ENCODE measurements at regions not wholly inside any gene's neighbourhood (a gene's known extent, or its start where the extent isn't known, plus 50 kb on each side); places are given as distances from the start of the nearest gene placed in this dataset.

GRCh38 chr11:109981031-109981636 lies 112.1 kb upstream of the ZC3H12C start:
- no peak for DNase-seq (ENCODE audit: low read depth, low spot score)
- TF ChIP-seq CTCF (conservative IDR thresholded peaks at IDR 0.05) = no peak
- Mint-ChIP-seq H3K4me1 (no peaks in the 10 kb centered on the region), H3K27ac (ENCODE audit: unreplicated experiment) (no peak overlapping the region), H3K9me3 (peaks cover 6% of the 10 kb centered on the region), H3K4me3 (no peak overlapping the region), H3K36me3 (ENCODE audit: low read depth) (no peaks in the 10 kb centered on the region), H3K27me3 (ENCODE audit: low read depth) (no peaks in the 10 kb centered on the region)

- Mint-ChIP-seq H3K27me3 (ENCODE audit: low read depth) (no peaks in the 10 kb centered on the region), H3K9me3 (peaks cover 3% of the 10 kb centered on the region), H3K4me1 (no peaks in the 10 kb centered on the region), H3K4me3 (no peak overlapping the region), H3K27ac (ENCODE audit: unreplicated experiment) (no peak overlapping the region), H3K36me3 (ENCODE audit: low read depth) (no peaks in the 10 kb centered on the region)
- DNase-seq (ENCODE audit: low read depth, low spot score) = no peak
- no peak for TF ChIP-seq CTCF (conservative IDR thresholded peaks at IDR 0.05)
These were observed 109.8 kb upstream of the ZC3H12C start for GRCh38 chr11:109983358-109983757.

- H3K4me1 Mint-ChIP-seq = no peaks in the 10 kb centered on the region
- no peaks in the 10 kb centered on the region for H3K9me3 Mint-ChIP-seq
- DNase-seq (ENCODE audit: low read depth, low spot score) = no peak
- no peaks in the 10 kb centered on the region for H3K27me3 Mint-ChIP-seq (ENCODE audit: low read depth)
- no peaks in the 10 kb centered on the region for H3K36me3 Mint-ChIP-seq (ENCODE audit: low read depth)
- no peak overlapping the region for H3K27ac Mint-ChIP-seq (ENCODE audit: unreplicated experiment)
- TF ChIP-seq CTCF (conservative IDR thresholded peaks at IDR 0.05) = no peak
- H3K4me3 Mint-ChIP-seq = no peak overlapping the region
These were observed 108.4 kb upstream of the ZC3H12C start for GRCh38 chr11:109984634-109985289.

- no peaks in the 10 kb centered on the region for H3K4me1 Mint-ChIP-seq
- no peak overlapping the region for H3K27ac Mint-ChIP-seq (ENCODE audit: unreplicated experiment)
- no peak for DNase-seq (ENCODE audit: low read depth, low spot score)
- H3K27me3 Mint-ChIP-seq (ENCODE audit: low read depth) = no peaks in the 10 kb centered on the region
- no peak overlapping the region for H3K4me3 Mint-ChIP-seq
- TF ChIP-seq CTCF (conservative IDR thresholded peaks at IDR 0.05) = no peak
- no peaks in the 10 kb centered on the region for H3K9me3 Mint-ChIP-seq
- no peaks in the 10 kb centered on the region for H3K36me3 Mint-ChIP-seq (ENCODE audit: low read depth)
These were observed 106.7 kb upstream of the ZC3H12C start for GRCh38 chr11:109986488-109986887.

- Mint-ChIP-seq H3K27me3 (ENCODE audit: low read depth) (no peaks in the 10 kb centered on the region), H3K9me3 (no peaks in the 10 kb centered on the region), H3K4me1 (no peaks in the 10 kb centered on the region), H3K36me3 (ENCODE audit: low read depth) (no peaks in the 10 kb centered on the region), H3K4me3 (no peak overlapping the region), H3K27ac (ENCODE audit: unreplicated experiment) (no peak overlapping the region)
- TF ChIP-seq CTCF (conservative IDR thresholded peaks at IDR 0.05) = no peak
- DNase-seq (ENCODE audit: low read depth, low spot score) = no peak
These were observed 101.4 kb upstream of the ZC3H12C start for GRCh38 chr11:109991835-109992234.

Data from neural crest cell (in vitro differentiated cells).